Endothelial cell of umbilical vein (primary cell): ENCODE measurements at regions not wholly inside any gene's neighbourhood (a gene's known extent, or its start where the extent isn't known, plus 50 kb on each side); places are given as distances from the start of the nearest gene placed in this dataset.
"Not testable (repeated sequence)": the region's sequence is repeated elsewhere in the genome, so short reads cannot be mapped to it uniquely, and the experiment has no call there.

Experiments used
- BruUV-seq: library from RNA; stranded (reverse); fragments of 400-500 nt; replicated peaks from 2 replicates; lab custom pipeline; 2021; lab: Mats Ljungman, UMichigan
- CTCF ChIA-PET: fragments of 300-600, 350-600 bp; sonication (Branson Sonifier 250); formaldehyde crosslinking; loops from one replicate; lab custom pipeline; 2021; ENCODE audit warnings: antibody characterized with exemption, inconsistent platforms; lab: Charles Lee
- POLR2A ChIA-PET: fragments of 300-600, 350-600 bp; sonication (Branson Sonifier 250); formaldehyde crosslinking; loops from one replicate; lab custom pipeline; 2021; ENCODE audit warnings: antibody characterized with exemption, inconsistent platforms; lab: Charles Lee
- DNase-seq: peaks from one replicate; pipeline ENCODE4 v3.0.0-alpha.2; 2011; ENCODE audit warnings: low read depth, low spot score
- FAIRE-seq: peaks from 2 replicates; lab custom pipeline; 2011; peaks lifted over from hg19 to GRCh38; lab: Jason Lieb, UNC
- H2AFZ ChIP-seq: 2 replicates; pipeline ENCODE4 v1.6.0; 2012; ENCODE audit warnings: low read depth, low read length, control low read depth, inconsistent platforms
- H3K27ac ChIP-seq: 2 replicates; pipeline ENCODE4 v1.5.1; 2011; ENCODE audit warnings: low read depth, mild to moderate bottlenecking, control low read depth, low read length, moderate library complexity; ENCODE audit not compliant: insufficient read depth
- H3K27me3 ChIP-seq, 2 experiments: 2 replicates each; pipeline versions ENCODE4 v1.6.0 to v1.6.1; 2011; ENCODE audit warnings: low read length in 2 of 2, mixed read lengths in 1 of 2; ENCODE audit not compliant: control insufficient read depth in 2 of 2, insufficient read depth in 2 of 2
- H3K36me3 ChIP-seq, 2 experiments: 2 replicates in 1 of 2; 3 replicates in 1 of 2; pipeline ENCODE4 v1.5.1; 2011; ENCODE audit warnings: low read length in 2 of 2, mild to moderate bottlenecking in 1 of 2, moderate library complexity in 1 of 2; ENCODE audit not compliant: control insufficient read depth in 2 of 2, insufficient read depth in 2 of 2; ENCODE audit errors: extremely low read depth in 1 of 2
- H3K4me1 ChIP-seq: 3 replicates; pipeline ENCODE4 v1.5.1; 2011; ENCODE audit warnings: mild to moderate bottlenecking, low read length; ENCODE audit not compliant: control insufficient read depth, insufficient read depth; ENCODE audit errors: extremely low read depth
- H3K4me2 ChIP-seq: 2 replicates; pipeline ENCODE4 v1.6.1; 2011; ENCODE audit warnings: low read length, control low read depth, mixed read lengths; ENCODE audit not compliant: insufficient read depth
- H3K4me3 ChIP-seq, 3 experiments: fragments of 200-600 bp in 1 of 3; sonication (generic), shearing (Covaris generic) in 1 of 3; replicated peaks in 1 of 3; 2 replicates each; pipeline ENCODE4 v1.5.1; 2011 to 2016; ENCODE audit warnings: control low read depth in 3 of 3, low read length in 3 of 3, mild to moderate bottlenecking in 2 of 3, inconsistent platforms in 1 of 3, low read depth in 1 of 3, moderate library complexity in 1 of 3; ENCODE audit not compliant: insufficient read depth in 1 of 3
- H3K79me2 ChIP-seq: 2 replicates; pipeline ENCODE4 v1.6.0; 2012; ENCODE audit warnings: low read length, inconsistent platforms; ENCODE audit not compliant: control insufficient read depth, insufficient read depth
- H3K9ac ChIP-seq: replicated peaks from 2 replicates; pipeline ENCODE3; 2011; ENCODE audit warnings: low read length, control low read depth; ENCODE audit not compliant: insufficient read depth; ENCODE audit errors: extremely low read depth
- H3K9me1 ChIP-seq: replicated peaks from 3 replicates; pipeline ENCODE4 v1.6.0; 2011; ENCODE audit warnings: mild to moderate bottlenecking, low read length; ENCODE audit not compliant: control insufficient read depth, insufficient read depth; ENCODE audit errors: extremely low read depth
- H3K9me3 ChIP-seq: replicated peaks from 2 replicates; pipeline ENCODE4 v1.5.1; 2012; ENCODE audit warnings: low read length, inconsistent platforms; ENCODE audit not compliant: control insufficient read depth, insufficient read depth
- H4K20me1 ChIP-seq: replicated peaks from 2 replicates; pipeline ENCODE3; 2011; ENCODE audit warnings: mild to moderate bottlenecking, low read length; ENCODE audit not compliant: control insufficient read depth, insufficient read depth; ENCODE audit errors: extremely low read depth
- EZH2 ChIP-seq: IDR thresholded peaks from 2 replicates; pipeline ENCODE4 v1.6.1; 2012; ENCODE audit warnings: borderline replicate concordance, low read depth, mild to moderate bottlenecking, moderate library complexity, low read length, inconsistent platforms; ENCODE audit not compliant: severe bottlenecking
- FOS ChIP-seq: IDR thresholded peaks from 2 replicates; pipeline ENCODE4 v1.6.1; 2011; ENCODE audit warnings: mild to moderate bottlenecking, low read length, moderate library complexity, borderline replicate concordance; ENCODE audit not compliant: insufficient read depth
- GATA2 ChIP-seq: IDR thresholded peaks from 2 replicates; pipeline ENCODE4 v1.7.0; 2011; ENCODE audit warnings: low read depth, mild to moderate bottlenecking, moderate library complexity, mixed read lengths, low read length; ENCODE audit not compliant: insufficient read length, insufficient read depth
- JUN ChIP-seq: IDR thresholded peaks from 2 replicates; pipeline ENCODE4 v1.6.1; 2011; ENCODE audit warnings: borderline replicate concordance, low read depth; ENCODE audit not compliant: insufficient read length, insufficient read depth
- MYC ChIP-seq: IDR thresholded peaks from one replicate; pipeline ENCODE4 v1.6.1; 2011; ENCODE audit warnings: mild to moderate bottlenecking, low read depth, low read length
- POLR2A ChIP-seq: IDR thresholded peaks from 2 replicates; pipeline ENCODE4 v1.6.1; 2012; ENCODE audit warnings: low read depth, mild to moderate bottlenecking, control low read depth, low read length
- POLR2AphosphoS5 ChIP-seq: IDR thresholded peaks from 2 replicates; pipeline ENCODE4 v1.6.1; 2012; ENCODE audit warnings: low read depth, mild to moderate bottlenecking, control low read depth, low read length, moderate library complexity; ENCODE audit not compliant: insufficient read depth
- dilution Hi-C: fragments of 300-500 bp; cut with MboI; formaldehyde crosslinking; loops from one replicate; pipeline ENCODE4 v1.15.0; 2019; ENCODE audit warnings: low sequenced_read_pairs; ENCODE audit not compliant: extremely low pct_ligation_motif_present
- intact Hi-C: fragments of 100-400 bp; cut with micrococcal nuclease; formaldehyde crosslinking; loops from one replicate; pipeline ENCODE4 v1.10.0; 2022
- TF ChIP-seq, protein P1 (sequence below): IDR thresholded peaks from 2 replicates; pipeline ENCODE4 v1.6.1; 2011; ENCODE audit not compliant: insufficient read depth, insufficient read length
- TF ChIP-seq, protein P2 (sequence below), 2 donors: IDR thresholded peaks; 1 replicate in 1 of 2; 2 replicates in 1 of 2; pipeline ENCODE4 v1.5.1; 2011; ENCODE audit warnings: low read length in 2 of 2, mild to moderate bottlenecking in 2 of 2, moderate library complexity in 2 of 2, control low read depth in 1 of 2, inconsistent platforms in 1 of 2, low read depth in 1 of 2; ENCODE audit not compliant: insufficient read depth in 1 of 2; ENCODE audit errors: extremely low read depth in 1 of 2

DNA sequence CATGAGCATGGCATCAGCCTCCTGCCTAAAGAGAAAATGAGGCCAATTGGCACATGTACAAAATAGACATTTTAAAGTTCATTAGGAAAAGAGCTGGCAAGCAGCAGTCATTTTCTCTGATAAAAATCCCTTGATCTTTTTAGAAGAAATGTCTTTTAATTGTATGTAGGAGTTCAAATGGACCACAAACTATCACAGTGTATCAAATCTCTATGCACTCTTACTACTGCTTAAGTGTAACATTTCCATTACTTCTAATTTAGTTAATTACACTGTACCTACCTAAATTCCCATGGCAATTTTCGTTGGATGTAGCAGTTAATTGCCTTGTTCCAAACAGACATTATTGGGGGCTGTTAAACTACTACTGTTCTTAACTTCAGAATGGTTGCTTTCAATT lies 233.7 kb upstream of the TECRL start:
- intact Hi-C loops = no loop called here
- CTCF ChIA-PET = no interaction called here
- Histone ChIP-seq H3K27me3 (no peaks in the 10 kb centered on the region), H3K4me3 (no peak overlapping the region), H3K9ac (no peak overlapping the region), H3K27ac (no peak overlapping the region), H3K4me2 (no peak overlapping the region), H3K9me3 (no peaks in the 10 kb centered on the region), H3K79me2 (no peaks in the 10 kb centered on the region), H2AFZ (no peak overlapping the region), H3K4me1 (no peaks in the 10 kb centered on the region), H3K9me1 (no peaks in the 10 kb centered on the region), H4K20me1 (no peaks in the 10 kb centered on the region), H3K36me3 (no peaks in the 10 kb centered on the region)
- TF ChIP-seq GATA2 (no peak), FOS (no peak), JUN (no peak), POLR2A (no peak), EZH2 (no peak), MYC (no peak), POLR2AphosphoS5 (no peak)
- TF ChIP-seq, protein P1, sequence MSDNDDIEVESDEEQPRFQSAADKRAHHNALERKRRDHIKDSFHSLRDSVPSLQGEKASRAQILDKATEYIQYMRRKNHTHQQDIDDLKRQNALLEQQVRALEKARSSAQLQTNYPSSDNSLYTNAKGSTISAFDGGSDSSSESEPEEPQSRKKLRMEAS = no peak
- TF ChIP-seq, protein P2, sequence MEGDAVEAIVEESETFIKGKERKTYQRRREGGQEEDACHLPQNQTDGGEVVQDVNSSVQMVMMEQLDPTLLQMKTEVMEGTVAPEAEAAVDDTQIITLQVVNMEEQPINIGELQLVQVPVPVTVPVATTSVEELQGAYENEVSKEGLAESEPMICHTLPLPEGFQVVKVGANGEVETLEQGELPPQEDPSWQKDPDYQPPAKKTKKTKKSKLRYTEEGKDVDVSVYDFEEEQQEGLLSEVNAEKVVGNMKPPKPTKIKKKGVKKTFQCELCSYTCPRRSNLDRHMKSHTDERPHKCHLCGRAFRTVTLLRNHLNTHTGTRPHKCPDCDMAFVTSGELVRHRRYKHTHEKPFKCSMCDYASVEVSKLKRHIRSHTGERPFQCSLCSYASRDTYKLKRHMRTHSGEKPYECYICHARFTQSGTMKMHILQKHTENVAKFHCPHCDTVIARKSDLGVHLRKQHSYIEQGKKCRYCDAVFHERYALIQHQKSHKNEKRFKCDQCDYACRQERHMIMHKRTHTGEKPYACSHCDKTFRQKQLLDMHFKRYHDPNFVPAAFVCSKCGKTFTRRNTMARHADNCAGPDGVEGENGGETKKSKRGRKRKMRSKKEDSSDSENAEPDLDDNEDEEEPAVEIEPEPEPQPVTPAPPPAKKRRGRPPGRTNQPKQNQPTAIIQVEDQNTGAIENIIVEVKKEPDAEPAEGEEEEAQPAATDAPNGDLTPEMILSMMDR (IDR thresholded peaks at IDR 0.05; ENCODE audit: extremely low read depth in 1 of 2, insufficient read depth in 1 of 2, low read depth in 1 of 2, low read length in 2 of 2) = no peak
- no peak for DNase-seq
- BruUV-seq = no TSS peak
- POLR2A ChIA-PET = no interaction called here
- dilution Hi-C loops = no loop called here
- no peak for FAIRE-seq

DNA sequence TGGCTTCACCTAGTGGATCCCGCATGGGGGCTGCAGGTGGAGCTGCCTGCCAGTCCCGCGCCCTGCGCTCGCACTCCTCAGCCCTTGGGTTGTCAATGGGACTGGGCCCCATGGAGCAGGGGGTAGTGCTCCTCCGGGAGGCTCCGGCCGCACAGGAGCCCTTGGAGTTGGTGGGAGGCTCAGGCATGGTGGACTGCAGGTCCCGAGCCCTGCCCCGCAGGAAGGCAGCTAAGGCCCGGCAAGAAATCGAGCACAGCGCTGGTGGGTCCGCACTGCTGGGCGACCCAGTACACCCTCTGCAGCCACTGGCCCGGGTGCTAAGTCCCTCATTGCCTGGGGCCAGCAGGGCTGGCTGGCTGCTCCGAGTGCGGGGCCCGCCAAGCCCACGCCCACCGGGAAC lies 231.2 kb upstream of the TECRL start:
- intact Hi-C loops, dilution Hi-C loops, H4K20me1 ChIP-seq, H3K9me1 ChIP-seq, FAIRE-seq, H3K4me3 ChIP-seq, POLR2A ChIA-PET, H3K9me3 ChIP-seq, CTCF ChIA-PET, H3K9ac ChIP-seq, H2AFZ ChIP-seq, DNase-seq, H3K27me3 ChIP-seq, H3K4me1 ChIP-seq, H3K79me2 ChIP-seq, H3K36me3 ChIP-seq, H3K27ac ChIP-seq, BruUV-seq, H3K4me2 ChIP-seq: not testable (repeated sequence)
